Smooth muscle cell (in vitro differentiated cells): ENCODE measurements at regions not wholly inside any gene's neighbourhood (a gene's known extent, or its start where the extent isn't known, plus 50 kb on each side); places are given as distances from the start of the nearest gene placed in this dataset.

Experiments used
- DNase-seq: peaks from one replicate; lab custom pipeline; 2025; ENCODE audit not compliant: unreplicated experiment; lab: John Stamatoyannopoulos, UW
- H2AFZ ChIP-seq: fragments of 200-600 bp; sonication (generic); 2 replicates; pipeline ENCODE4 v1.6.0; 2016; ENCODE audit warnings: antibody characterized with exemption, low read depth, mild to moderate bottlenecking
- H3F3A ChIP-seq: fragments of 200-600 bp; sonication (generic); 2 replicates; pipeline ENCODE4 v1.6.0; 2017; ENCODE audit warnings: antibody characterized with exemption, low read depth
- H3K27ac ChIP-seq: fragments of 200-600 bp; sonication (generic); 2 replicates; pipeline ENCODE4 v1.5.1; 2016; ENCODE audit warnings: low read depth, mild to moderate bottlenecking
- H3K27me3 ChIP-seq: fragments of 200-600 bp; sonication (generic); 2 replicates; pipeline ENCODE4 v1.6.1; 2016; ENCODE audit warnings: low read depth, mild to moderate bottlenecking
- H3K36me3 ChIP-seq: fragments of 200-600 bp; sonication (generic); 2 replicates; pipeline ENCODE4 v1.5.1; 2016; ENCODE audit warnings: low read depth
- H3K4me1 ChIP-seq: fragments of 200-600 bp; sonication (generic); 2 replicates; pipeline ENCODE4 v1.5.1; 2016; ENCODE audit warnings: low read depth
- H3K4me2 ChIP-seq: fragments of 200-600 bp; sonication (generic); 2 replicates; pipeline ENCODE4 v1.6.0; 2016; ENCODE audit warnings: mild to moderate bottlenecking
- H3K4me3 ChIP-seq: fragments of 200-600 bp; sonication (generic); 2 replicates; pipeline ENCODE4 v1.5.1; 2016; ENCODE audit warnings: mild to moderate bottlenecking
- H3K79me2 ChIP-seq: fragments of 200-600 bp; sonication (generic); 2 replicates; pipeline ENCODE4 v1.6.0; 2016; ENCODE audit warnings: low read depth, mild to moderate bottlenecking
- H3K9ac ChIP-seq: fragments of 200-600 bp; sonication (generic); 2 replicates; pipeline ENCODE4 v1.6.0; 2016; ENCODE audit warnings: low read depth
- H3K9me3 ChIP-seq: fragments of 200-600 bp; sonication (generic); replicated peaks from 2 replicates; pipeline ENCODE4 v1.5.1; 2016; ENCODE audit warnings: low read depth
- H4K20me1 ChIP-seq: fragments of 200-600 bp; sonication (generic); 2 replicates; pipeline ENCODE4 v1.6.0; 2016; ENCODE audit warnings: low read depth
- CTCF ChIP-seq: fragments of 200-600 bp; sonication (generic); IDR thresholded peaks from 2 replicates; pipeline ENCODE4 v1.5.1; 2017; ENCODE audit warnings: borderline replicate concordance, mild to moderate bottlenecking, antibody characterized with exemption; ENCODE audit not compliant: insufficient read depth, poor library complexity, severe bottlenecking
- WGBS: methylation state at CpG from one replicate; pipeline ENCODE4 v1.1.7; 2016; ENCODE audit warnings: low lambda C conversion rate; 5-methylcytosine and 5-hydroxymethylcytosine counted together

GRCh38 chrX:96389281-96390047 lies 295.2 kb upstream of the DIAPH2 start:
- no peak overlapping the region for H3K9ac ChIP-seq
- peak overlapping the region; percentile 33 for H2AFZ ChIP-seq
- H3K4me1 ChIP-seq: no peaks in the 10 kb centered on the region
- DNase-seq: no peak
- H3K36me3 ChIP-seq: no peaks in the 10 kb centered on the region
- WGBS: 73% methylated on average over 5 of the region's 5 CpGs
- H3F3A ChIP-seq: no peaks in the 10 kb centered on the region
- no peak overlapping the region for H3K4me3 ChIP-seq
- H3K9me3 ChIP-seq: no peaks in the 10 kb centered on the region
- no peaks in the 10 kb centered on the region for H3K27me3 ChIP-seq
- H3K27ac ChIP-seq: no peak overlapping the region
- no peaks in the 10 kb centered on the region for H3K79me2 ChIP-seq
- peak overlapping the region; percentile 45 for H3K4me2 ChIP-seq
- no peaks in the 10 kb centered on the region for H4K20me1 ChIP-seq
- no peak for TF ChIP-seq CTCF

- Histone ChIP-seq H3K9me3 (no peaks in the 10 kb centered on the region), H3F3A (no peaks in the 10 kb centered on the region)
- no peak for DNase-seq
Observed at GRCh38 chrX:96394598-96394997, 290.0 kb upstream of the DIAPH2 start.

GRCh38 chrX:96403446-96403845 lies 281.2 kb upstream of the DIAPH2 start:
- 67% methylated on average over 3 of the region's 3 CpGs for WGBS
- Histone ChIP-seq H3K9ac (no peak overlapping the region), H3K4me1 (no peaks in the 10 kb centered on the region), H2AFZ (no peak overlapping the region), H3K9me3 (no peaks in the 10 kb centered on the region), H3K27me3 (no peaks in the 10 kb centered on the region), H4K20me1 (no peaks in the 10 kb centered on the region), H3K36me3 (no peaks in the 10 kb centered on the region), H3K79me2 (no peaks in the 10 kb centered on the region), H3K27ac (no peak overlapping the region), H3K4me2 (no peak overlapping the region), H3F3A (peaks cover 3% of the 10 kb centered on the region), H3K4me3 (no peak overlapping the region)
- TF ChIP-seq CTCF: no peak
- DNase-seq: no peak

More at GRCh38 chrX:96394598-96394997, 290.0 kb upstream of the DIAPH2 start:
- WGBS: 33% methylated on average over 1 of the region's 1 CpG
- no peaks in the 10 kb centered on the region for H4K20me1 ChIP-seq
- no peaks in the 10 kb centered on the region for H3K79me2 ChIP-seq
- no peak for TF ChIP-seq CTCF
- H3K4me3 ChIP-seq: no peak overlapping the region
- no peak overlapping the region for H2AFZ ChIP-seq
- peak overlapping the region; percentile 5 for H3K27ac ChIP-seq
- no peak overlapping the region for H3K9ac ChIP-seq
- no peak overlapping the region for H3K4me2 ChIP-seq
- H3K36me3 ChIP-seq: no peaks in the 10 kb centered on the region
- H3K4me1 ChIP-seq: no peaks in the 10 kb centered on the region
- H3K27me3 ChIP-seq: no peaks in the 10 kb centered on the region

GRCh38 chrX:96405842-96406241 lies 278.8 kb upstream of the DIAPH2 start:
- H2AFZ ChIP-seq: no peak overlapping the region
- H3K9me3 ChIP-seq: no peaks in the 10 kb centered on the region
- 100% methylated on average over 1 of the region's 1 CpG for WGBS
- no peak overlapping the region for H3K27ac ChIP-seq
- no peak overlapping the region for H3K4me3 ChIP-seq
- no peak for TF ChIP-seq CTCF
- no peaks in the 10 kb centered on the region for H3K79me2 ChIP-seq
- H3K36me3 ChIP-seq: no peaks in the 10 kb centered on the region
- DNase-seq: no peak
- no peak overlapping the region for H3K9ac ChIP-seq
- no peak overlapping the region for H3K4me2 ChIP-seq
- H3K4me1 ChIP-seq: no peaks in the 10 kb centered on the region
- H4K20me1 ChIP-seq: no peaks in the 10 kb centered on the region
- H3K27me3 ChIP-seq: no peaks in the 10 kb centered on the region
- peaks cover 3% of the 10 kb centered on the region for H3F3A ChIP-seq
